Neuronal stem cell (in vitro differentiated cells): ENCODE measurements at regions not wholly inside any gene's neighbourhood (a gene's known extent, or its start where the extent isn't known, plus 50 kb on each side); places are given as distances from the start of the nearest gene placed in this dataset.

Experiments
- DNase-seq: peaks from one replicate; pipeline ENCODE4 v3.0.0-alpha.2; 2013; ENCODE audit warnings: low spot score
- H2AFZ ChIP-seq: one replicate; pipeline ENCODE4 v1.6.1; 2013; ENCODE audit warnings: mild to moderate bottlenecking, low read length, inconsistent platforms
- H2AK5ac ChIP-seq: 2 replicates; pipeline ENCODE4 v1.6.1; 2013; ENCODE audit warnings: low read depth, mild to moderate bottlenecking, inconsistent platforms, low read length, moderate library complexity, mixed read lengths
- H2BK120ac ChIP-seq: 2 replicates; pipeline ENCODE4 v1.6.1; 2013; ENCODE audit warnings: low read depth, mild to moderate bottlenecking, inconsistent platforms, low read length, moderate library complexity, mixed read lengths
- H2BK12ac ChIP-seq: one replicate; pipeline ENCODE4 v1.6.1; 2013; ENCODE audit warnings: low read length, inconsistent platforms
- H2BK15ac ChIP-seq: 2 replicates; pipeline ENCODE4 v1.6.1; 2013; ENCODE audit warnings: mild to moderate bottlenecking, low read length, inconsistent platforms, mixed read lengths
- H2BK5ac ChIP-seq: one replicate; pipeline ENCODE4 v1.6.1; 2013; ENCODE audit warnings: inconsistent platforms, mild to moderate bottlenecking, low read length, moderate library complexity
- H3K14ac ChIP-seq: one replicate; pipeline ENCODE4 v1.6.1; 2013; ENCODE audit warnings: low read length, inconsistent platforms
- H3K18ac ChIP-seq: 2 replicates; pipeline ENCODE4 v1.6.1; 2013; ENCODE audit warnings: low read length, inconsistent platforms
- H3K23ac ChIP-seq: 2 replicates; pipeline ENCODE4 v1.6.1; 2013; ENCODE audit warnings: low read depth, mild to moderate bottlenecking, mixed read lengths, low read length, inconsistent platforms; ENCODE audit not compliant: poor library complexity
- H3K27ac ChIP-seq: replicated peaks from 3 replicates; pipeline ENCODE4 v1.5.1; 2013; ENCODE audit warnings: low read length, inconsistent platforms
- H3K27me3 ChIP-seq, 3 experiments: 2 replicates each; pipeline ENCODE4 v1.6.1; 2013; ENCODE audit warnings: low read length in 3 of 3, mild to moderate bottlenecking in 2 of 3, inconsistent platforms in 1 of 3, low read depth in 1 of 3, mixed read lengths in 1 of 3, moderate library complexity in 1 of 3; ENCODE audit not compliant: control insufficient read depth in 3 of 3, insufficient read depth in 3 of 3
- H3K36me3 ChIP-seq, 2 donors: replicated peaks in 1 of 2; 2 replicates each; pipeline ENCODE4 v1.6.1; 2013; ENCODE audit warnings: low read length in 2 of 2; ENCODE audit not compliant: control insufficient read depth in 2 of 2, insufficient read depth in 2 of 2
- H3K4ac ChIP-seq: 2 replicates; pipeline ENCODE4 v1.6.1; 2013; ENCODE audit warnings: inconsistent platforms, mild to moderate bottlenecking, low read length, moderate library complexity
- H3K4me1 ChIP-seq, 2 donors: 1 replicate in 1 of 2; 2 replicates in 1 of 2; pipeline ENCODE4 v1.6.1; 2013; ENCODE audit warnings: low read length in 2 of 2, low read depth in 1 of 2; ENCODE audit not compliant: control insufficient read depth in 2 of 2, insufficient read depth in 1 of 2
- H3K4me2 ChIP-seq: one replicate; pipeline ENCODE4 v1.6.1; 2013; ENCODE audit warnings: mild to moderate bottlenecking, low read length, inconsistent platforms; ENCODE audit not compliant: insufficient read depth, poor library complexity, severe bottlenecking
- H3K4me3 ChIP-seq, 2 donors: 2 replicates each; pipeline ENCODE4 v1.5.1; 2013; ENCODE audit warnings: low read length in 2 of 2, mild to moderate bottlenecking in 2 of 2, inconsistent platforms in 1 of 2, moderate library complexity in 1 of 2
- H3K79me1 ChIP-seq: one replicate; pipeline ENCODE4 v1.6.1; 2013; ENCODE audit warnings: low read depth, mild to moderate bottlenecking, inconsistent platforms, low read length, moderate library complexity
- H3K9ac ChIP-seq: one replicate; pipeline ENCODE4 v1.6.1; 2013; ENCODE audit warnings: mild to moderate bottlenecking, low read depth, low read length, inconsistent platforms; ENCODE audit not compliant: poor library complexity
- H3K9me3 ChIP-seq, 2 donors: replicated peaks in 1 of 2; 2 replicates each; pipeline versions ENCODE3 to v1.6.1; 2013; ENCODE audit warnings: low read length in 2 of 2, mild to moderate bottlenecking in 2 of 2, inconsistent platforms in 1 of 2, low read depth in 1 of 2, mixed read lengths in 1 of 2, moderate library complexity in 1 of 2; ENCODE audit not compliant: control insufficient read depth in 2 of 2, insufficient read depth in 1 of 2
- H4K8ac ChIP-seq: one replicate; pipeline ENCODE4 v1.6.1; 2013; ENCODE audit warnings: low read depth, mild to moderate bottlenecking, inconsistent platforms, low read length, moderate library complexity
- H4K91ac ChIP-seq: one replicate; pipeline ENCODE4 v1.6.1; 2013; ENCODE audit warnings: low read length, low read depth, mild to moderate bottlenecking, inconsistent platforms; ENCODE audit not compliant: poor library complexity
- WGBS, 2 donors: extraction: QIAGEN DNeasy Blood & Tissue Kit; methylation state at CpG; one replicate each; pipeline ENCODE4 v1.1.7; 2013; ENCODE audit warnings: missing lambda C conversion rate in 2 of 2, mixed read lengths in 1 of 2; ENCODE audit not compliant: insufficient read length in 2 of 2, insufficient replicate concordance in 1 of 2; ENCODE audit errors: extremely low coverage in 2 of 2; 5-methylcytosine and 5-hydroxymethylcytosine counted together

DNA sequence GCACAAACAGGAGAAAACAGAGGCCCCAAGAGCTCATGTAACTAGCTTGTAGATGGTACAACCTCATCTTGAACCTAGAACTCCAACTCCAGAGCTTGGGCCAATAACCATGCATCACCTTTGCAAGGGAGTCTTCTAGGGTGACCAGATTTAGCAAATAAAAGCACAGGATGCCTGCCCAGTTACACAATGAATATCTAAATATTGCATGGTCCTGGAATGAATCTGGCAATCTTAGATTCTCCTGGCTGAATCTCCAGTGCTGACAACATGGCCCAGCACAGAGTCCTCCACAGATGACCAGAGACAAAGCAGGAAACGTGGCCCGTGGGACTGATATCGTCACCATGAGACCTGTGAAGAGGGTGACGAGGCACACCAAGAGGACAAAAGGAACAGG is 494.1 kb downstream of the PREX1 start:
- H3K27ac ChIP-seq: no peak overlapping the region
- no peak overlapping the region for H2AFZ ChIP-seq
- no peak overlapping the region for H2BK120ac ChIP-seq
- H3K36me3 ChIP-seq: no peaks in the 10 kb centered on the region
- no CpG with 5 or more reads among the region's 4 CpGs for WGBS, 2 donors
- no peak overlapping the region for H2BK5ac ChIP-seq
- no peak overlapping the region for H3K18ac ChIP-seq
- no peak overlapping the region for H3K4ac ChIP-seq
- DNase-seq: no peak
- H3K27me3 ChIP-seq: no peaks in the 10 kb centered on the region
- no peaks in the 10 kb centered on the region for H3K79me1 ChIP-seq
- H4K91ac ChIP-seq: no peak overlapping the region
- no peak overlapping the region for H3K4me3 ChIP-seq
- H3K14ac ChIP-seq: no peak overlapping the region
- H3K9ac ChIP-seq: no peak overlapping the region
- peaks cover 0 to 2% of the 10 kb centered on the region in 2 donors for H3K4me1 ChIP-seq
- no peak overlapping the region for H4K8ac ChIP-seq
- no peaks in the 10 kb centered on the region for H3K9me3 ChIP-seq
- H2AK5ac ChIP-seq: peak overlapping the region; percentile 32
- no peak overlapping the region for H2BK15ac ChIP-seq
- H3K23ac ChIP-seq: no peak overlapping the region
- H3K4me2 ChIP-seq: no peak overlapping the region
- no peak overlapping the region for H2BK12ac ChIP-seq

- no peak overlapping the region for H3K27ac ChIP-seq
- no peak overlapping the region for H2BK120ac ChIP-seq
- H4K91ac ChIP-seq: no peak overlapping the region
- no peak overlapping the region for H3K9ac ChIP-seq
- H2AK5ac ChIP-seq: no peak overlapping the region
- no peak for DNase-seq
- H3K18ac ChIP-seq: no peak overlapping the region
- H2BK5ac ChIP-seq: no peak overlapping the region
- H4K8ac ChIP-seq: no peak overlapping the region
- peaks cover 0 to 2% of the 10 kb centered on the region in 2 donors for H3K4me1 ChIP-seq
- no peak overlapping the region for H3K23ac ChIP-seq
- no peak overlapping the region for H2BK15ac ChIP-seq
- H3K4me3 ChIP-seq: no peak overlapping the region
- WGBS, 2 donors: no CpG with 5 or more reads among the region's 3 CpGs
- H3K14ac ChIP-seq: no peak overlapping the region
- no peak overlapping the region for H2BK12ac ChIP-seq
- H3K4ac ChIP-seq: no peak overlapping the region
- H2AFZ ChIP-seq: no peak overlapping the region
- no peak overlapping the region for H3K4me2 ChIP-seq
- no peaks in the 10 kb centered on the region for H3K36me3 ChIP-seq
- H3K27me3 ChIP-seq: no peaks in the 10 kb centered on the region
- no peaks in the 10 kb centered on the region for H3K79me1 ChIP-seq
- no peaks in the 10 kb centered on the region for H3K9me3 ChIP-seq
Observed at GRCh38 chr20:48332555-48332954, 495.2 kb downstream of the PREX1 start.

- H2BK12ac ChIP-seq: no peak overlapping the region
- H3K9me3 ChIP-seq: no peaks in the 10 kb centered on the region
- WGBS, 2 donors: no CpG with 5 or more reads among the region's 1 CpG
- H3K4me3 ChIP-seq: no peak overlapping the region
- H3K4me2 ChIP-seq: no peak overlapping the region
- no peak overlapping the region for H2AFZ ChIP-seq
- peaks cover 0 to 2% of the 10 kb centered on the region in 2 donors for H3K4me1 ChIP-seq
- no peak overlapping the region for H2AK5ac ChIP-seq
- H3K79me1 ChIP-seq: no peaks in the 10 kb centered on the region
- H3K14ac ChIP-seq: no peak overlapping the region
- no peak overlapping the region for H2BK15ac ChIP-seq
- H3K27me3 ChIP-seq: no peaks in the 10 kb centered on the region
- no peak overlapping the region for H3K4ac ChIP-seq
- H3K27ac ChIP-seq: no peak overlapping the region
- H3K9ac ChIP-seq: no peak overlapping the region
- no peak overlapping the region for H4K91ac ChIP-seq
- no peak overlapping the region for H4K8ac ChIP-seq
- DNase-seq: no peak
- H3K36me3 ChIP-seq: no peaks in the 10 kb centered on the region
- H2BK120ac ChIP-seq: no peak overlapping the region
- no peak overlapping the region for H2BK5ac ChIP-seq
- H3K23ac ChIP-seq: no peak overlapping the region
- no peak overlapping the region for H3K18ac ChIP-seq
Observed at GRCh38 chr20:48331518-48332286, 496.1 kb downstream of the PREX1 start.

- Histone ChIP-seq H2BK120ac (no peak overlapping the region), H3K9me3 (no peaks in the 10 kb centered on the region), H3K4me2 (no peak overlapping the region), H3K4me1 (no peaks in the 10 kb centered on the region), H4K91ac (no peak overlapping the region), H3K27me3 (no peaks in the 10 kb centered on the region), H3K36me3 (no peaks in the 10 kb centered on the region), H3K27ac (no peak overlapping the region), H2AK5ac (no peak overlapping the region), H3K18ac (peak overlapping the region; percentile 63), H2BK15ac (no peak overlapping the region), H4K8ac (no peak overlapping the region), H2AFZ (no peak overlapping the region), H2BK5ac (no peak overlapping the region), H3K23ac (no peak overlapping the region), H3K14ac (no peak overlapping the region), H3K4me3 (no peak overlapping the region), H2BK12ac (peak overlapping the region; percentile 68), H3K79me1 (no peaks in the 10 kb centered on the region), H3K9ac (no peak overlapping the region), H3K4ac (no peak overlapping the region)
- DNase-seq: no peak
- WGBS, 2 donors: no CpG with 5 or more reads among the region's 8 CpGs
Observed at GRCh38 chr20:48329676-48330664, 497.8 kb downstream of the PREX1 start.
